Adipocyte (in vitro differentiated cells): ENCODE measurements at regions not wholly inside any gene's neighbourhood (a gene's known extent, or its start where the extent isn't known, plus 50 kb on each side); places are given as distances from the start of the nearest gene placed in this dataset.
A peak's percentile ranks its signal among the peaks of the same experiment; 100 is the strongest.
"Not testable (repeated sequence)": the region's sequence is repeated elsewhere in the genome, so short reads cannot be mapped to it uniquely, and the experiment has no call there.

Experiments used
- DNase-seq: peaks from one replicate; pipeline ENCODE4 v3.0.0-alpha.2; 2015; ENCODE audit warnings: low read depth
- H3K27me3 ChIP-seq: replicated peaks from 2 replicates; pipeline ENCODE4 v1.7.0; 2013; ENCODE audit warnings: mild to moderate bottlenecking, low read length, moderate library complexity; ENCODE audit not compliant: control insufficient read depth, insufficient read depth
- H3K36me3 ChIP-seq: 2 replicates; pipeline ENCODE4 v1.7.0; 2013; ENCODE audit warnings: low read length, mild to moderate bottlenecking, moderate library complexity; ENCODE audit not compliant: control insufficient read depth, insufficient read depth, severe bottlenecking
- H3K4me1 ChIP-seq: 2 replicates; pipeline ENCODE4 v1.7.0; 2013; ENCODE audit warnings: mild to moderate bottlenecking, low read length, moderate library complexity; ENCODE audit not compliant: control insufficient read depth, insufficient read depth
- H3K4me3 ChIP-seq: 2 replicates; pipeline ENCODE4 v1.7.0; 2013; ENCODE audit warnings: mild to moderate bottlenecking, low read length, moderate library complexity
- H3K9ac ChIP-seq: 2 replicates; pipeline ENCODE4 v1.7.0; 2013; ENCODE audit warnings: mild to moderate bottlenecking, low read length, moderate library complexity
- H3K9me3 ChIP-seq: 2 replicates; pipeline ENCODE4 v1.7.0; 2013; ENCODE audit warnings: mild to moderate bottlenecking, low read length, moderate library complexity; ENCODE audit not compliant: control insufficient read depth

DNA sequence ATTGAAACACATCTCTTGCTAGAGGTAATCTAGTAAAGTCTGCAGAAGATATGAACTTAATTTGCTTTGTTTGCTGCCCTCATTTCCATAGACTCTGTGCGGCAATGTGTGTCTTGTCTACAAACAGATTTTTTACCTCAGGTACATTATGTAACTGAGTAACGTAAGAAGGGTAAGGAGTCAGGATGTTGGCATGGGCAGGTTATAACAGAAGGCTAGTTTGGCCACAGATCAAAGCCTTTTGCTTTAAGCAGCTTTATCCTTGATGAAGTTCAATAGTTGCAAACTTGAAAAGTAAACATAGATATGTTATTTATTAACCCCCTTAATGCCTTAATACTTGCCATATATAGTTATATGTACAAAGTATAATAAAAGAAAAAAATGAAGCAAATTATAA is 391.6 kb upstream of the FKBP1C start:
- no peak overlapping the region for H3K4me3 ChIP-seq
- no peak for DNase-seq
- no peaks in the 10 kb centered on the region for H3K36me3 ChIP-seq
- no peaks in the 10 kb centered on the region for H3K4me1 ChIP-seq
- H3K27me3 ChIP-seq, result no peaks in the 10 kb centered on the region
- H3K9me3 ChIP-seq, result no peaks in the 10 kb centered on the region
- H3K9ac ChIP-seq, result no peak overlapping the region

DNA sequence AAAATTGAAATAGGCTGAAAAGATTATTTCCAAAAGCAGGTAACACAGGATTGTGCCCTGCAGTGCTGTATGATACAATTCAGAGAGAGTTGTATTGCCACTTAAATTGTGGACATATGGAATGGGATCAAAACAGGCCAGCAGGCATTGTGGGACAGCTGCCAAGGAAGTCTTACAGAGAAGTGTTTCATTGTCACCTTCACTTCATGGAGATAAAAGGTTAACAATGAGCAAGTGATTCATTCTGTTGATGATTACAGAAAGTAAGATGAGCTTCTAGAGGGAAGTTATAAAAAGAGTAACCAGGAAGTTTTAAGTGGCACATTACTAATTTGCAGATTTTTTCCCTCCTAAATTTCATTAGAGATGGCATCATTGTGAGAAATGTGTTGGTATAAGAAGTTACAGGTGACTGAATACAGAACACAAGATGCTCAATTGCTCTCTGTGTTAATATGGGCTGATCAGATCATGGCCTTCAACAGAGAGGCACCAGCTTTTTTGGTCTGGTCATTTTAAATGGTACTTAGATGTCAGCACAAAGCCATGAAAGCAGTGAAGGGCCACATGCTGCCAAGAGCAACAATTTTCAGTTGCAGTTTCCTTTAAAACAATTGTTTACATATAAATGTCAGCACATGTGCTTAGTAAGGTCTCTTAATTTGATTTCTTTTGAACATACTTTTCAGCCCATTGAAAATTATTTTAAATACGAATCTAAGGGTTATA is 402.5 kb upstream of the FKBP1C start:
- no peaks in the 10 kb centered on the region for H3K9me3 ChIP-seq
- no peaks in the 10 kb centered on the region for H3K4me1 ChIP-seq
- H3K27me3 ChIP-seq, result no peaks in the 10 kb centered on the region
- no peaks in the 10 kb centered on the region for H3K36me3 ChIP-seq
- no peak overlapping the region for H3K4me3 ChIP-seq
- H3K9ac ChIP-seq, result no peak overlapping the region
- no peak for DNase-seq

DNA sequence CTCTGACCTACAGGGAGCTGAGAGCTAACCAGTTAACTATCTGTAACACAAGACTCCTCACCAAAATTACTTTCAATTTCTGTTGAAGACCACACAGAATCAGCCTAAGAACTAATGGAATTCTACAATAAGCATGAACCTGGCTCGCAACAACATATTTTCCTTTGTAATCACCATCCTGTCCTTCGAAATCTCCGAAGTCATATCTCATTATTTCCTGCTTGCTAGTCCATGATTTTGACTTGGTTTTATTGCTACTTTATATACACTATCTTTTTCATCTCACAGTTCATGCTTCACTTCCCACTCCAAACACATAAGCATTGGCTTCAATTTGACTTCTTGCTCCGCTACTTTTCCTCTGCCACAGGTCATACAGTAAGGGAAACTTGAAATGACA is 405.8 kb upstream of the FKBP1C start:
- no peaks in the 10 kb centered on the region for H3K9me3 ChIP-seq
- H3K4me1 ChIP-seq, result no peaks in the 10 kb centered on the region
- H3K9ac ChIP-seq, result no peak overlapping the region
- DNase-seq, result no peak
- H3K4me3 ChIP-seq, result no peak overlapping the region
- no peaks in the 10 kb centered on the region for H3K36me3 ChIP-seq
- H3K27me3 ChIP-seq, result no peaks in the 10 kb centered on the region

DNA sequence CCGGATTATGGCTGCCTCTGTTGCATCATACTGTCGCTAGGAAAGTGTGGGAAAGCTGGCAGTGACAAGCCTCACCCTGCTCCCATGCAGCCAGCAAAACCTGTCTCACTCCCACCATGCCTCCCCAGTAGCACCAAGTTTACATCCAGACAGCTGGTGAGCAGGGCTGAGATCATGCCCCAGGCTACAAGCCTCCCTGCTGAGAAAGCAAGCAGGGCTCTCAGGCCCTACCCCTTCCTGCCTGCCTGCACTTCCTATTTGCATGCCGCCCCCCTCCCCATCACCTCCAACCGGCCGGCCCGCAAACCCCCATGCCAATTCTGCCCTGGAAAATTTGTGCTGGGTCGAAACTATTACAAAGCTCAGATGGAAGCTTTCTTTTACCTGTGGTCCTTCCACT is 408.2 kb upstream of the FKBP1C start:
- Histone ChIP-seq H3K4me1 (no peaks in the 10 kb centered on the region), H3K27me3 (no peaks in the 10 kb centered on the region), H3K4me3 (no peak overlapping the region), H3K36me3 (no peaks in the 10 kb centered on the region), H3K9ac (no peak overlapping the region), H3K9me3 (no peaks in the 10 kb centered on the region)
- DNase-seq, result no peak

DNA sequence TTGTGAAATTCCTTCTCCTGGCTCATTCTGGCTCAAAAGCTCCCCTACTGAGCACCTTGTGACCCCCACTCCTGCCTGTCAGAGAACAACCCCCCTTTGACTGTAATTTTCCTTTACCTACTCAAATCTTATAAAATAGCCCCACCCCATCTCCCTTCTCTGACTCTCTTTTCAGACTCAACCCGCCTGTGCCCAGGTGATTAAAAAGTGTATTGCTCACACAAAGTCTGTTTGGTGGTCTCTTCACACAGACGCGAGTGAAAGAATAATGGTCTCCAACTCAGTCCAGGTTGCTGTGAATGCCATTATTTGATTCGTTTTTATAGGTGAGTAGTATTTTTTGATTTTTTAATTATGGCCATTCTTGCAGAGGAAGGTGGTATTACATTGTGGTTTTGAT is 414.1 kb upstream of the FKBP1C start:
- H3K4me3 ChIP-seq, result no peak overlapping the region
- DNase-seq, result no peak
- H3K9ac ChIP-seq, result no peak overlapping the region
- no peaks in the 10 kb centered on the region for H3K36me3 ChIP-seq
- H3K4me1 ChIP-seq, result no peaks in the 10 kb centered on the region
- no peaks in the 10 kb centered on the region for H3K27me3 ChIP-seq
- no peaks in the 10 kb centered on the region for H3K9me3 ChIP-seq

DNA sequence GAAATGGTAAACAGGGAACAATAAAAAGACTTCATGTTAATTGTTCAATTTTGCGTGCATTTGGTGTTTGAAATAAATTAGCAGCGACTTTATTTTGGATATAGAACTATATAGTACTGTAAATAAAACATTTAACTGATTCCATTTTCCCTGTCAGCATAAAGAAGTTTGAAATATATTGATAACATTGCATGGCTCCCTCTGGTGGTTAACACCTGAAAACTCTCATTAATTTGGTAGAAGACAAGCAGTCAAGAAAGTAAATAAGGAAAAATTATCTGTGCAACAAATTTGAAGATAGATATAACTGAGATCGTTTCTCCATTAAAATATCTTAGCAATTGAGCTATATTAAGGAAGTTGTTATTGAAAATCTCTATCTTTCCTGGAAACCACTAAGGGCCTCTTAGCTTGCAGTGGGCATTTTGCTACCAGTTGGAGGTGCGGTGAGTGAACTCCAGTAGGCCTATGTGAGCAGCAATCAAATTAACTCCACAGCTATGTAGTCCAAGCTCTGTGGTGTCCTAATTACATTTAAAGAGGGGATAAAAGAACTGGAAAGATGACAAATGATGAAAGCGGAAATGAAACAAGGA is 435.7 kb upstream of the FKBP1C start:
- H3K36me3 ChIP-seq, result no peaks in the 10 kb centered on the region
- H3K9me3 ChIP-seq, result no peaks in the 10 kb centered on the region
- H3K4me3 ChIP-seq, result no peak overlapping the region
- H3K4me1 ChIP-seq, result no peaks in the 10 kb centered on the region
- no peak overlapping the region for H3K9ac ChIP-seq
- no peaks in the 10 kb centered on the region for H3K27me3 ChIP-seq
- DNase-seq, result peak; percentile 14

DNA sequence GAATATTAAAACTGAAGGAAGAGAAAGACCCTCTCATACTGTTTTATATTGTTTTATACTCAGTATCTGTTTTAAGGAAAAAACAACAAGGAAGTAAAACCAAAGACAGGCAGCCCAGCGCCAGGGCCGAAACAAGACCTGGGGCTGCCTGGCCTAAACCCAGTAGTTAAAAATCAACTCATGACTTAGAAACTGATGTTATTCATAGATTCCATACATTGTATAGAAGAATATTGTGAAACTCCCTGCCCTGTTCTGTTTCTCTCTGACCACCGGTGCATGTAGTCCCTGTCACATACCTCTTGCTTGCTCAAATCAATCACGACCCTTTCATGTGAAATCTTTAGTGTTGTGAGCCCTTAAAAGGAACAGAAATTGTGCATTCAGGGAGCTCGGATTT is 445.1 kb upstream of the FKBP1C start:
- not testable (repeated sequence) for H3K4me3 ChIP-seq, H3K9ac ChIP-seq, H3K36me3 ChIP-seq, H3K9me3 ChIP-seq, DNase-seq, H3K27me3 ChIP-seq, H3K4me1 ChIP-seq

DNA sequence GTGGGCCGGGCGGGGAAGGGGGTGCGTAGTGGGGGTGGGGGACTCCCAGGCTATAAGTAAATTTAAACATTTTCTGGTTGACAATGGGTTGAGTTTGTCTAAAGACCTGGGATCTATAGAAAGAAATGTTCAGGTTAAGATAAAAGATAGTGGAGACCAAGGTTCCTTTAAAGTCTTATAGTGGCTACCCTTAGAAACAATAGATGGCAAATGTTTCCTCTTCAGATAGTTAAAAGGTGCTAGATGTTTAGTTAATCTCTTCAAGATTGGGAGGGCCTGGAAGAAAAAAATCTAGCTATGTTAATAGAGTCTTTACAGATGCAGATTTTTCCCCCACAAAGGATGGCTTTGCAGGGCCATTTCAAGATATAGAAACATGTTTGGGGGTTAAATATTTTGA is 446.4 kb upstream of the FKBP1C start:
- DNase-seq, result no peak
- no peak overlapping the region for H3K9ac ChIP-seq
- H3K4me3 ChIP-seq, result no peak overlapping the region
- H3K9me3 ChIP-seq, result no peaks in the 10 kb centered on the region
- no peaks in the 10 kb centered on the region for H3K36me3 ChIP-seq
- H3K27me3 ChIP-seq, result no peaks in the 10 kb centered on the region
- no peaks in the 10 kb centered on the region for H3K4me1 ChIP-seq

DNA sequence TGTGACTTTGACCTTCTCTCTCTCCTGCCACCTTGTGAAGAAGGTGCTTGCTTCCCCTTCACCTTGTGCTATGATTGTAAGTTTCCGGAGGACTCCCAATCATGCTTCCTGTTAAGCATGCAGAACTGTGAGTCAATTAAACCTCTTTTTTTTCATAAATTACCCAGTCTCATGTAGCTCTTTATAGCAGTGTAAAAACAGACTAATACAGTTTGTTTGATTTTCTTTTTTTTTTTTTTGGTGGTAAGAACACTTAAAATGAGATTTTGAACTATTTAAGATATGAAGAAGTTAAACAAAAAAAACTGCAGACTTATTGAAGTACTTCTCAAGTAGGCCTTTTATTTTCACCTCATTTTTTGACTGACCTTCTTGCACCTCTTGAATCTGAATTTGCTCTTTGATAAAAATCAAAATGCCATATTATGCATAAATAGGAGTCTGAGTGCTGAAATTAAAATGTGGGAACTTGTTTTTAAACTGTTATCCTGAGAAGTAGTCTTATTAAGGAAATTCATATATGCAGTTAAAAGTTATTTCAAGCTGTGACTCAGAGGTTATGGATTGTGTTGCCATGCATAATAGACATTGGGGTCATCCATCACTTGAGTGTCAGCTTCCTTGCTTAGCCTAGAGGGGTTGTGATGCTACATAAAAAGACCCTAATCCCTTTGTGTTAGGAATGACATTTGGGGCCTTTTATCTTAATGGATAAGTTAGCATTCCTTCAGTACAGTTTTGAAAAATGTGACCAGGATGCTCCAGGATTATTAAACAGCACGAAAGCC is 447.9 kb upstream of the FKBP1C start:
- no peaks in the 10 kb centered on the region for H3K27me3 ChIP-seq
- no peak overlapping the region for H3K9ac ChIP-seq
- H3K36me3 ChIP-seq, result no peaks in the 10 kb centered on the region
- H3K4me1 ChIP-seq, result no peaks in the 10 kb centered on the region
- no peaks in the 10 kb centered on the region for H3K9me3 ChIP-seq
- DNase-seq, result no peak
- no peak overlapping the region for H3K4me3 ChIP-seq

DNA sequence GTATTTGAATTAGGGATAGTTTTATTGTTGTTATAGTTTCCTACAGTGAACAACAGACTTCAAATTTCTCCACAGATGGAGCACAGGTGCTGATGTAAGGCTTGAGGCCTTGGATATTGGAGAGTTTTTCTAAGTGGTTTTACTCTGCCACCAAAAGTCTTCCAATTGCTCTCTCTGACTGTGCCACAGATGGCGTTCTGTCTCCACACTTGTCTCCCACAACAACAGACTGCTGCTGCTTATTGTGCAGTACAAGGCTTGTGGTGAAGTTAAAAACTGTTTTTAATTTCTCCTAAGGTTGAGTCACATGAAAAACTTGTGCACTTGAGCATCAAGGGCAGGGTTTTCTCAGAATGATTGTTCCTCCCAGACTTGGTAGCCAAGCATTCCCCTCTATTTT is 460.9 kb upstream of the KHDRBS2 start:
- Histone ChIP-seq H3K4me1 (no peaks in the 10 kb centered on the region), H3K4me3 (no peak overlapping the region), H3K9me3 (no peaks in the 10 kb centered on the region), H3K27me3 (no peaks in the 10 kb centered on the region), H3K9ac (no peak overlapping the region), H3K36me3 (no peaks in the 10 kb centered on the region)
- no peak for DNase-seq

DNA sequence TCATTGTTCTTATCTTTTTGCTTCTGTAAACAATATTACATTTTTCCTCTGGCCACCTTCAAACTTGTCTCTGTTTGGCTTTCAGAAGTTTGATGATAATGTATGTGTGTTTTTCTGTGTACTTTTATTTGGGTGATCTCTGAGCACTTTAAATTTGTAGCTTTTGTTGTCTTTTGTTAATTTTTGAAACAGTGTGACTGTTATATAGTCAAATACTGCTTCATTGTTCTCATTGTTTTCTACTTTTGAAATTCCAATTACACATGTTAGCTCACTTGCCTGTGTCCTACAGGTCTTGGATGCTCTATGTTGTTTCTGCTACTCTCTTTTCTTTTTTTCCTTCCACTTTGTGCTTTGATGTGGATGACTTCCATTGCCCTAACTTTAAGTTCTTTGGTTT is 460.1 kb upstream of the KHDRBS2 start:
- no peak overlapping the region for H3K9ac ChIP-seq
- H3K4me1 ChIP-seq, result no peaks in the 10 kb centered on the region
- no peaks in the 10 kb centered on the region for H3K36me3 ChIP-seq
- H3K9me3 ChIP-seq, result no peaks in the 10 kb centered on the region
- H3K4me3 ChIP-seq, result no peak overlapping the region
- DNase-seq, result no peak
- H3K27me3 ChIP-seq, result no peaks in the 10 kb centered on the region
